PC-3 (cell line): ENCODE measurements at regions not wholly inside any gene's neighbourhood (a gene's known extent, or its start where the extent isn't known, plus 50 kb on each side); places are given as distances from the start of the nearest gene placed in this dataset.
"Not testable (repeated sequence)": the region's sequence is repeated elsewhere in the genome, so short reads cannot be mapped to it uniquely, and the experiment has no call there.

Source experiments
- ATAC-seq: fragments of 200-7000 bp; cut with Tn5 transposase; 2 replicates; pipeline ENCODE4 v1.9.1; 2020; ENCODE audit warnings: mild to moderate bottlenecking, moderate library complexity
- BruUV-seq: library from RNA; stranded (reverse); fragments of 400-500 nt; replicated peaks from 2 replicates; lab custom pipeline; 2021; lab: Mats Ljungman, UMichigan
- CTCF ChIA-PET: fragments of 300-600 bp; sonication (Branson Sonifier 250); formaldehyde crosslinking; loops from one replicate; lab custom pipeline; 2022; ENCODE audit warnings: antibody characterized with exemption; lab: Charles Lee
- POLR2A ChIA-PET: fragments of 300-600 bp; sonication (Branson Sonifier 250); formaldehyde crosslinking; loops from one replicate; lab custom pipeline; 2022; ENCODE audit warnings: antibody characterized with exemption; ENCODE audit not compliant: unreplicated experiment; lab: Charles Lee
- DNase-seq: peaks from one replicate; pipeline ENCODE4 v3.0.0-alpha.2; 2015
- H2AFZ ChIP-seq: fragments of 300-600 bp; sonication (generic); 2 replicates; pipeline ENCODE4 v1.6.0; 2016; ENCODE audit warnings: antibody characterized with exemption, low read length
- H3F3A ChIP-seq: fragments of 300-600 bp; sonication (generic); one replicate; pipeline ENCODE4 v1.6.0; 2017; ENCODE audit warnings: antibody characterized with exemption, low read length, control low read depth, mild to moderate bottlenecking; ENCODE audit not compliant: unreplicated experiment
- H3K27ac ChIP-seq: fragments of 300-600 bp; sonication (generic); 2 replicates; pipeline ENCODE4 v1.5.1; 2016; ENCODE audit warnings: mild to moderate bottlenecking, low read length
- H3K27me3 ChIP-seq: fragments of 300-600 bp; sonication (generic); 2 replicates; pipeline ENCODE4 v1.6.1; 2016; ENCODE audit warnings: low read length, mixed read lengths
- H3K36me3 ChIP-seq: fragments of 300-600 bp; sonication (generic); 2 replicates; pipeline ENCODE4 v1.6.1; 2016; ENCODE audit warnings: low read depth, mixed run types, low read length, mixed read lengths
- H3K4me1 ChIP-seq: fragments of 300-600 bp; sonication (generic); 2 replicates; pipeline ENCODE4 v1.5.1; 2016; ENCODE audit warnings: low read length; ENCODE audit not compliant: insufficient read depth
- H3K4me2 ChIP-seq: fragments of 300-600 bp; sonication (generic); 2 replicates; pipeline ENCODE4 v1.6.0; 2016; ENCODE audit warnings: low read length
- H3K4me3 ChIP-seq: fragments of 300-600 bp; sonication (generic); 2 replicates; pipeline ENCODE4 v1.5.1; 2016; ENCODE audit warnings: mild to moderate bottlenecking, low read length, mixed read lengths
- H3K79me2 ChIP-seq: fragments of 300-600 bp; sonication (generic); 2 replicates; pipeline ENCODE4 v1.6.1; 2017; ENCODE audit warnings: low read length, mixed read lengths
- H3K9ac ChIP-seq: fragments of 300-600 bp; sonication (generic); 2 replicates; pipeline ENCODE4 v1.6.0; 2016; ENCODE audit warnings: mild to moderate bottlenecking, low read length
- H3K9me2 ChIP-seq: fragments of 300-600 bp; sonication (generic); replicated peaks from 2 replicates; pipeline ENCODE4 v1.6.1; 2016; ENCODE audit warnings: mixed run types, low read length, mixed read lengths
- H3K9me3 ChIP-seq: fragments of 300-600 bp; sonication (generic); 2 replicates; pipeline ENCODE4 v1.6.1; 2016; ENCODE audit warnings: low read length, mixed read lengths
- H4K20me1 ChIP-seq: fragments of 300-600 bp; sonication (generic); 2 replicates; pipeline ENCODE4 v1.6.1; 2016; ENCODE audit warnings: low read length, mixed read lengths
- CTCF ChIP-seq: fragments of 300-600 bp; sonication (generic); conservative IDR thresholded peaks from 2 replicates; pipeline ENCODE4 v1.5.1; 2017; ENCODE audit warnings: antibody characterized with exemption, low read depth, mild to moderate bottlenecking, low read length
- EZH2 ChIP-seq: fragments of 300-600 bp; sonication (generic); IDR thresholded peaks from one replicate; pipeline ENCODE4 v1.6.1; 2017; ENCODE audit warnings: antibody characterized with exemption, mild to moderate bottlenecking, low read length; ENCODE audit not compliant: unreplicated experiment
- EZH2phosphoT487 ChIP-seq: fragments of 300-600 bp; sonication (generic); IDR thresholded peaks from 2 replicates; pipeline ENCODE4 v1.6.1; 2018; ENCODE audit warnings: mild to moderate bottlenecking, antibody characterized with exemption, low read length, borderline replicate concordance
- intact Hi-C: fragments of 100-400 bp; cut with micrococcal nuclease; formaldehyde crosslinking; loops from 2 replicates; pipeline ENCODE4 v1.9.0; 2023

GRCh38 chr2:71962350-71962749, 185.3 kb downstream of the CYP26B1 start:
- POLR2A ChIA-PET, result no interaction called here
- BruUV-seq, result no TSS peak

DNA sequence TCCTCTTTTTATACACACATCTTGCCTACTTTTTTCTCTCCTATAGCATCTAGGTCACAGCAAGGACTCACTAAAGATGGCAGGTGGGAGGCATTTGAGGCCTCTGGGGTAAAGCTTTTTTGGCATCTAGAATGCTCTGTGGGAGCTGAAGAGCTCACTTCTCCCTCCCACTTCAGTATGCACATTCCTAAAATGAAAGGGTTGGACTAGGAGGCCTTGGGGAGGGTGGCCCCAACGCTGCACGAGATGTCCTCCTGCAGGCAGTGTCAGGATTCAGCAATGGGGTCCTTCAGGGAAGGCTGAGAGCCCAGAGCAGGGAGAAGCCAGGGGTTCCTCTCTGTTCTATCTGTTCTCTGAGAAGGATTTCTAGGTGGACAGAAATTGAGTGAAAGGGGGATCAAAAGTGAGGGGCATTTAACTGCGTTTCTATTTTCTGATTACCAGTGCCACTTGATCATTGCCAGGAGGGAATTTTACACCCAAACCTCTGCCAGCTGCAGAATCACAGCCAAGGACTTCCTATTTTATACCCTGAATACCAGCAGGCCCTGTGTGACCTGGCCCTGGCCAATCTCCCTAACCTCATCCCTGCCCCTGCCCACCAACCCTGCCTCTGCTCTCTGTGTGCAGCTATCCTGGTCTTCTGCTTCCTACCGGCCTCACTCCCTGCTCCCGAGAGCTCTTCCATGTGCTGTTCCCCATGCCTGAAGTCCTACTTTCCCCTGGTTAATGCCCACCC, 186.2 kb downstream of the CYP26B1 start:
- Histone ChIP-seq H3K36me3 (no peaks in the 10 kb centered on the region), H3K9ac (no peak overlapping the region), H3K27me3 (peaks cover 21% of the 10 kb centered on the region; the same call in 1 of the 2 replicates), H3K9me2 (no peaks in the 10 kb centered on the region), H3K4me2 (no peak overlapping the region), H3K27ac (no peak overlapping the region), H3K79me2 (no peaks in the 10 kb centered on the region), H3K4me3 (no peak overlapping the region), H3K4me1 (no peaks in the 10 kb centered on the region), H4K20me1 (no peaks in the 10 kb centered on the region), H3F3A (no peaks in the 10 kb centered on the region), H2AFZ (no peak overlapping the region), H3K9me3 (no peaks in the 10 kb centered on the region)
- no peak for DNase-seq
- no peak for TF ChIP-seq EZH2phosphoT487
- TF ChIP-seq EZH2, result no peak
- TF ChIP-seq CTCF, result no peak
- no TSS peak for BruUV-seq
- intact Hi-C loops, result no loop called here
- ChIA-PET CTCF (no interaction called here), POLR2A (interaction anchor here (0.6 kb wide), 1 partner anchor 819 kb away, joined by 3 read pairs; no protein-coding TSS in a partner anchor)
- ATAC-seq, result no peak

More at GRCh38 chr2:71962350-71962749, 185.3 kb downstream of the CYP26B1 start:
- no peaks in the 10 kb centered on the region for H3K36me3 ChIP-seq
- H3K27me3 ChIP-seq, result peaks cover 28% of the 10 kb centered on the region
- no peaks in the 10 kb centered on the region for H3K4me1 ChIP-seq
- no peak overlapping the region for H3K9ac ChIP-seq
- H3K4me2 ChIP-seq, result no peak overlapping the region
- H3K9me3 ChIP-seq, result no peaks in the 10 kb centered on the region
- H3K27ac ChIP-seq, result no peak overlapping the region
- CTCF ChIA-PET, result no interaction called here
- H3K79me2 ChIP-seq, result no peaks in the 10 kb centered on the region
- no peaks in the 10 kb centered on the region for H4K20me1 ChIP-seq
- H3K4me3 ChIP-seq, result no peak overlapping the region
- H3F3A ChIP-seq, result no peaks in the 10 kb centered on the region
- TF ChIP-seq CTCF (no peak), EZH2phosphoT487 (no peak), EZH2 (no peak)
- DNase-seq (no peak), ATAC-seq (no peak)
- no peak overlapping the region for H2AFZ ChIP-seq
- intact Hi-C loops, result no loop called here
- no peaks in the 10 kb centered on the region for H3K9me2 ChIP-seq

- DNase-seq (no peak), ATAC-seq (no peak)
- H3K9ac ChIP-seq, result no peak overlapping the region
- H3K4me3 ChIP-seq, result no peak overlapping the region
- H3K9me3 ChIP-seq, result no peaks in the 10 kb centered on the region
- no peak overlapping the region for H3K4me2 ChIP-seq
- ChIA-PET POLR2A (no interaction called here), CTCF (no interaction called here)
- intact Hi-C loops, result no loop called here
- no TSS peak for BruUV-seq
- H3K27me3 ChIP-seq, result peaks cover 5% of the 10 kb centered on the region; the same call in 1 of the 2 replicates
- H4K20me1 ChIP-seq, result no peaks in the 10 kb centered on the region
- no peak overlapping the region for H2AFZ ChIP-seq
- H3K36me3 ChIP-seq, result no peaks in the 10 kb centered on the region
- no peaks in the 10 kb centered on the region for H3K4me1 ChIP-seq
- no peak overlapping the region for H3K27ac ChIP-seq
- TF ChIP-seq EZH2phosphoT487, result no peak
- TF ChIP-seq EZH2, result no peak
- H3F3A ChIP-seq, result no peaks in the 10 kb centered on the region
- no peaks in the 10 kb centered on the region for H3K9me2 ChIP-seq
- no peaks in the 10 kb centered on the region for H3K79me2 ChIP-seq
These were observed 188.2 kb downstream of the CYP26B1 start for GRCh38 chr2:71959494-71959893.

DNA sequence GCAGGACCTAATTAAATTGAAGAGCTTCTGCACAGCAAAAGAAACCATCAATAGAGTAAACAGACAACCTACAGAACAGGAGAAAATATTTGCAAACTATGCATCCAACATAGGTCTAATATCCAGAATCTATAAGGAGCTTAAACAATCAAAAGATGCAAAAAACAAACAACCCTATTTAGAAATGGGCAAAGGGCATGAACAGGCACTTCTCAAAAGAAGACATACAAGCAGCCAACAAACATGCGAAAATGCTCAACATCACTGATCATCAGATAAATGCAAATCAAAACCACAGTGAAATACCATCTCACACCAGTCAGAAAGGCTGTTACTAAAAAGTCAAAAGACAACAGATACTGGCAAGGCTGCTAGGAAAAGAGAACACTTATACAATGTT, 189.2 kb downstream of the CYP26B1 start:
- H3F3A ChIP-seq, intact Hi-C loops, H3K27ac ChIP-seq, H3K4me1 ChIP-seq, H3K36me3 ChIP-seq, H2AFZ ChIP-seq, H4K20me1 ChIP-seq, H3K9me2 ChIP-seq, H3K9me3 ChIP-seq, CTCF ChIA-PET, H3K4me2 ChIP-seq, DNase-seq, H3K27me3 ChIP-seq, POLR2A ChIA-PET, BruUV-seq, H3K9ac ChIP-seq, ATAC-seq, H3K79me2 ChIP-seq, H3K4me3 ChIP-seq: not testable (repeated sequence)
